ENCODE measurements at regions not wholly inside any gene's neighbourhood (a gene's known extent, or its start where the extent isn't known, plus 50 kb on each side); places are given as distances from the start of the nearest gene placed in this dataset.

GRCh38 chr11:16408619-16409018, 52.3 kb upstream of the SOX6 start:
- TF ChIP-seq CTCF (IDR thresholded peaks at IDR 0.05) (no peak), EZH2 (IDR thresholded peaks at IDR 0.05; ENCODE audit: borderline replicate concordance, insufficient read depth, low read depth, low read length, poor library complexity, severe bottlenecking) (no peak)
